Stimulated activated CD4-positive, alpha-beta T cell treated with anti-CD3 and anti-CD28 coated beads, Interleukin-1b, Interleukin-23, amount 100 ng/mL, for 24 hours (primary cell): ENCODE measurements at regions not wholly inside any gene's neighbourhood (a gene's known extent, or its start where the extent isn't known, plus 50 kb on each side); places are given as distances from the start of the nearest gene placed in this dataset.

ENCODE experiments used
- DNase-seq, 4 experiments: peaks; one replicate each; pipeline ENCODE4 v3.0.0-alpha.2; 2020; ENCODE audit warnings: low read depth in 4 of 4, low spot score in 1 of 4

DNA sequence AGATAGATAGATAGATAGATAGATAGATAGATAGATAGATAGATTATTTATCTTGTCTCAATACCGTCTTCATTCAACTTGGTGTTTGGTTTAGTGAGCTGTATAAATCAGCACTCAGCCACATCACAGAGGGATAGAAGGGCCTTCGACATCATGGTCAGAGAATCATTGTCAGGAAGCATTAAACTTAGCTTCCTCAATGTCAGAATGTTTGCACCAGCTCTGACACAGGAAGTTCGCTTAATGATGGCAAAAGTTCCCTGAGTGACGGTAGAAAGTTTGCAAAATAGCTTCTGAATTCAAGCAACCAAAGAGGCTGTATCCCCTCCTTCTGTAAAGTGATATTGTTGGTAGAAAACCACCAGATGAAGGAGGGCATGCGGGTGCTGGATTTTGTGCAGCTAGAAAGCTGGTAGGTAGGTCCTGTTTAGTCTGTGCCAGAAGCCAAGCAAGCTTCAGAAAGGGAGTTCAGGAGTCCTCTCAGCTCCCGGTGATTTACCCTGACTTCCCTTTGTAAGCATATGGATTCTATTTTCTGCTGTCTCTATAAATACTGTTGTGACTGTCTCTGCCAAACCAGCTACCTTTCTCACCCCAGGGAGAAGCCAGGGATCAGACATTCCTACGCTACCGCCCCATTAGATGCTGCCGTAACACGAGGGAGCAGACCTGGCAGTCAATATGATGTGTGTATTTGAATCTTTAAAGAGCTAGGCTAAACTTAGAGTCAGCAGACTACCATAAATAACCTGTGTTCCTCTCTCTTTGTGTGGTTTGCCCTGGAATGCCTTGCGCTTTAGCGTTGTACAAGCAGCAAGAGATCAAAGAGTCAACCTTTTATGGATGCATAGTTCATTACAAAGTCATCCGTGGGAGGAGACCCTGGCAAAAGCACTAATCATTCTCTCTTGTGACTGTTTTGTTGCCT lies 200.5 kb upstream of the KIAA1217 start:
- DNase-seq, result no peak

DNA sequence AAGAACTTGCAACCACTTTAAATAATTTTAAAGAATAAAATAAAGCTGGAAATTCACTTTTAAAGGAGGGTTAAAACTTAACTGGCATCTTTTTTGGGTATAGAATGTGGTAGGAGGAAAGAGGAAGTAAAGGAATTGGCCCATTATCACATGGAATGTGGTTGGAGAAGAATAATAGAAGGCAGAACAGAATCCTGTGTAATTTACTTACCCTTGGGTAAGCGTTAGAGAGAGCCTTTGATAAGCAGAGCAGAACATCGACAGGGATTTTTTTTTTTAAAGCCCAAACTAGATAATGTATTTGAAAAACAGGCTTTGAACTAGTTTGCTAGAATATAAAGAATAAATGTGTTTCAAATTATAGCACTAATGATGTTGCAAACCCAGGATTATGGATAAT lies 199.8 kb upstream of the KIAA1217 start:
- DNase-seq, result no peak

- DNase-seq, result no peak
Observed at GRCh38 chr10:24009736-24010135, 199.2 kb upstream of the KIAA1217 start.

DNA sequence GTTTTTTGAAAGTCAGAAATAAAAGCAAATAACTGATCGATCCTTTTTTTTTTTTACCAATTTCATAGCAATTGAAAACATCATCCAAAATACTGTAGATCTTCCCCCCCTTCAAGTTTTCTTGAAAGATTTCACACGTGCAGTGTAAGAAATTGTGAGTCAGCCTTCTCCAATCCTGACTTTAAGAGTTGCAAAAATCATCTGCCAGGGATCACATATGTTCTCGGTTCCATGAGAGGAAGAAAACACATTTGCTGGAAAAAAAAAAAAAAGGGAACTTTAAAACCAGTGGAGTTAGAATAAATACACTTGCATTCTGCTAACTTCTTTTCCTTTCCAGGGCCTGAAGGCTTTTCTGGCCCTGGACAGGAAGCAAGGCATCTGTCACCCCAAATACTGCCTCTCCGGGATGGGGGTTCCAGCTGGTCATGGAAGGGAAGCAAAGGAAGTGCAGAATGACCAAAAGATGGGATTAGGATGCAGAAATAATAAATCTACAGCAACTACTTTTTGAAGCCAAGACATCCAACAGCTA lies 198.4 kb upstream of the KIAA1217 start:
- DNase-seq, result no peak

DNA sequence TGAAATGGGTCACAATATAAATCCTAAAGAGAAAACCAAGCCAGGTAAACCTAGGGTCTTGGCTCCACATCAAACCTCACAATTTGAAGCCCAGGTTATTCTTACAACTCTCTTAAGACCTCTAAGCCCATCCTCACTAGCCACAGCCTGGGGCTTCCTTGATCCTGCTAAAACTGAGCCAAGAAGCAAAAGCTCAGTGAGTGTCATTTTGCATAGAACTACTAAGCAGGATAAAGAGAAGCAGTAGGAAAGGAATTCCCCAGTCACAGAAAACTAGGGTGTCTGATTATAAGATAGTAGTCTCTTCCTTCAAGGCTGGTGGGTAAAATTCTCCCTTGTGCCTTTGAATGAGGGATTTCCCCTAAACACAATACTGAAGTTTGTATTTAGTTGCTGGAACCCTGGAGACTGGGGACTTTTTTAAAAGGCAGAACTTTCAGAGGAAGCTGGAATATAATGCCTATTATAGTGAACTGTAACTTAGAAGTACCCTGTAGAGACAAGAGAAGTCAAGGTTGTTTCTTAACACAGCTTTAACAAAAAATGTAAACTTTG lies 196.6 kb upstream of the KIAA1217 start:
- DNase-seq, result no peak

- no peak for DNase-seq
Observed at GRCh38 chr10:24027107-24027506, 181.8 kb upstream of the KIAA1217 start.

DNA sequence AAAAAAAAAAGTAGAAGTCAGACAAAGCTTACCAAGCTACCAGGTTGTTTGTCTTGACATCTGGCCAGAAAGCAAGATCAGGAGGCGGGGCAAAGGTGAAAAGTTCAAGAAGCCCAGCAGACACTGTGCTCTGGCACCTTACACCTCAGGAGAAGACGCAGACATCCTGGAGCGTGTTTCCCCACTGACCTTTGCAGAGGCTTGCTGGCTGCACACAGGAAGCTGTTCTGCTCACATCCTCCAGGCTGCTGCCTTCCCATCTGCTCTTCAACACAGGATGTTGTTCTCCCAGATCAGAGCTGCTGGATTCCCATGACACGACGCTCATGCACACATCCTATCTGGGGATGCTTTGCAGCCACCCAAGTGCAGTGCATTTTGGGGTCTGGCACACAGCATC lies 174.4 kb upstream of the KIAA1217 start:
- DNase-seq, result no peak

DNA sequence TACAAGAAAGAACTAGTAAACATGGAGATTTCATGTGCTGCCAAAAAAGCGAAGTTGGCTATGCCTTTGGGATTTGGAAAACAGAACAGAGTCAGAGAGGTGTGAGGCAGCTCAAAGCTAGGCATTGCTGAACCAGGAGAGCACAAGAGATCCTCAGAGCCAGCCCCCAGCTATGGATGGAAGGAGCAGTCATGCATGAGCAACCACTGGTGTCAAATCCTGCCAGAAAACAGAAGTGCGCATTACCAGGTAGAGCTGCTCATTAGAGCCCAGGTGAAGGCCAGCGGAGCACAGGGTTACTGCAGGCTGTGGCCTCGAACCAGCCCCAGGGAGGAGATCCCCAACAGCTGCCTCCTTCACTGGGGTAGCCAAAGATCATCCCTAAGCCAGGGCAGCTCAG lies 173.2 kb upstream of the KIAA1217 start:
- no peak for DNase-seq

- DNase-seq, result no peak
Observed at GRCh38 chr10:24039315-24039714, 169.6 kb upstream of the KIAA1217 start.

DNA sequence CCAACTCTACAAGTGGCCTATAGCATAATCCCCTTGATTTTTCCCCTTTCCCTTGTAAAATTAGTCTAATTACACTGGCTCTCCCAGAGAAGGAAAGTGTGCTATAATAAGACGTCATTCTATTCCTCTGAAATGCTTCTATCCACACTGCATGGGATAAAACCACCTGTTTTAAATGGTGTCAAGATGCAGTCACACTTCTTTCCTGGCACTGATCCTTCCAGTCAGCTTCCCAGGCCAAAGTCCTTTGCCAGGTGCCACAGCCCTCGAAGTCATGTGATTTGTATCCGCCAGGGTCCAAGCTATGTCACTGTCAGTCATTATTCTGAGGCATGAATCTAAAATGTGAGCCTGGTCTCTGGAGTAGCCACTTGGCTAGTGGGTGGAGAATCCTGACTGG lies 169.0 kb upstream of the KIAA1217 start:
- DNase-seq, result no peak

DNA sequence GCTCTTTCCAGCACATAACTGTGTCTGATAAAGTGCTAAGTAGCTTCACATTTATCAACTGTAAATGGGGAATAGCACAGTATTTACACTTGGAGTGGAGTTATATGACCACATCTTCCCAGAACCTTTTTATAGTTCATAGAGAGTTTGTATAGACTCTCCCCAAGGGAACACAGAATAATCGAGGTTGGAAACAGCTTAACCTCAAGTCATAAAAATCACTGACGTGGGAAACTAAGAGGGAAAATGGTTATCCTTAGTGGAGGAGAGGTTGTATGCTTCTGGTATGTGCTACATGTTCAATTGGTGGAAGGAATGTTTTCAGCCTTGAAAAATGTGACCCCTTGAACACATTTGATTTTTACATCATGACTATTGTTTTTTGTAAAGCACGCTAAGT lies 167.9 kb upstream of the KIAA1217 start:
- no peak for DNase-seq

GRCh38 chr10:24041834-24042233 lies 167.1 kb upstream of the KIAA1217 start:
- DNase-seq, result no peak

- no peak for DNase-seq
Observed at GRCh38 chr10:24042884-24043283, 166.1 kb upstream of the KIAA1217 start.

GRCh38 chr10:24046060-24046459 lies 162.9 kb upstream of the KIAA1217 start:
- DNase-seq, result no peak

DNA sequence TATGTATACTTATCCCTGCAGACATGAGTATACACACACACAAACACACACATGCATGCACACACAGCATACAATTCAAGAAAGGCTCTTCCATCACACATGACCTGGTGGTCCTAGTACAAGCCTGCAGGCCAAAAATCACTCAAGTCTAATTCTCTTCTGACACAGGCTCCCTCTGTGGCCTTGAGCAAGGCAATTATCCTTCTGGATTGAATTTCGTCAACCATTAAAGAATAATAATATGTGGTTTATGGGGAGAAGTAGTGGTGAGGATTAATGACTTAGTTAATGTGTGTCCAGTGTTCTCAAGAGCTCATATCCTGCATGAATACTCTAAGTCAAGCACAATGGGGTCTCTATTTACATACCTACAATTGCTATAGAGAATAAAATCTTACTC lies 161.8 kb upstream of the KIAA1217 start:
- DNase-seq, result no peak

- no peak for DNase-seq
Observed at GRCh38 chr10:24054421-24054820, 154.5 kb upstream of the KIAA1217 start.

GRCh38 chr10:24080207-24080606 lies 128.7 kb upstream of the KIAA1217 start:
- no peak for DNase-seq

- no peak for DNase-seq
Observed at GRCh38 chr10:24086296-24087086, 122.4 kb upstream of the KIAA1217 start.

- DNase-seq, result no peak
Observed at GRCh38 chr10:24091256-24091655, 117.7 kb upstream of the KIAA1217 start.

DNA sequence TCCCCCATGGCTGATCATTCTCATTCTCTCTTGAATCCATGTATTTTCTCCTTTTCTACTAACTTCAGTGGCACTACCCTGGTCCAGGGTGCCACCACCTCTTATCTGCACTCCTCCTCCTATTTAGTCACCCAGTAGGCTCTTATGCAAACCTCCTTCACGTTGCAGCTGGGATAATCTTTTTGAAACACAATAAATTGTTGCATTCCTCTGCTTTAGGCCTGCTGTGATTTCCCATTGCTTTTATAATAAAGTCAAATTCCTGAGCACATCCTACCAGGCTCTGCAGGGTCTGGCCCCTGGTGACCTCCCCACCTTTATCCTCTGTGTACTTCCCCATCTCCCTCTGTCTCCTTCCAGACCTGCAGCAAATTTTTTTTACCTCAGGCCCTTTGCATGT lies 112.7 kb upstream of the KIAA1217 start:
- DNase-seq, result no peak

- no peak for DNase-seq
Observed at GRCh38 chr10:24097751-24098207, 111.2 kb upstream of the KIAA1217 start.

GRCh38 chr10:24104895-24105294 lies 104.0 kb upstream of the KIAA1217 start:
- no peak for DNase-seq
